ENCODE measurements at regions not wholly inside any gene's neighbourhood (a gene's known extent, or its start where the extent isn't known, plus 50 kb on each side); places are given as distances from the start of the nearest gene placed in this dataset.

DNA sequence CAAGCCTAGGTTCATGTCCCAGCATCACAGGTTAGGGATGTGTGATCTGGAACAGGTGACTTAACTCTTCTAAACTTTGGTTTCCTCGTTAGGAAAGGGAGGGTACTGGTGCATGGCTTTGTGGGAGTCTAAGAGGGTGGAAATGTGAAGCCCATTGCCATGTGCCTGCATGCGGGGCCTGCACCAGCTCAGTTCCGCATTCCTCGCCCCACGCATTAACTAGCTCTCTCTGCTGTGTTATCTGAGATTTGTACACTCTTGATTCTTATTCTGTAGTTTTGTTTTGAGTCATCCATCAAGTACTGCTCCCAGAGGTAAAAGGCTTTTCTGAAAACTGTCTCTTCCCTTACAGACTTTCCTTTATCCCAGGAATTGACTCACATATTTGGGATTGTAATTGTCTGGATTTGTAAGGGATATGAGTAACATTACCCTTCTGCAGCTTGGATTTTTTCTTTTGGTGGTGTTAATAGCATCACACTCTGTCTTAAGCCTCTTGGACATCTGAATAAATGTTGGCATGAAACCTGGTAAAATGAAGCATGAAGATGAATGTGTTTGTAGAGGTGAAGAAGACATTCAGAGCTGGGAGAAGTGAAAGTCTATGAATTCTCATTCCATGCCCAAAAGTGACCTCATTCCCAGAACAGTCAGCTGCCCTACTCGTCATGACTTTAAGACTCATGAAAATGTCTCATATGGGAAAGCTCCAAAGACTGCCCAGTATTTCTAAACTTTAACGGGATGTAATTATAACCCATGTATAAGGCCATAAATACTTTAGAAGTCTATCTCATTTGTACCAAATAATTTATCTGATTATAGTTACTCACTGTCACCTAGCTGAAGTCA is 357.3 kb downstream of the FOXA2 start:
- Histone ChIP-seq H3K27me3 (replicated peaks; ENCODE audit: control insufficient read depth, insufficient read depth, low read length) (no peaks in the 10 kb centered on the region), H3K4me3 (replicated peaks; ENCODE audit: low read depth, low read length) (no peak overlapping the region), H3K36me3 (ENCODE audit: control insufficient read depth, insufficient read depth, low read length) (no peaks in the 10 kb centered on the region)
- DNase-seq (ENCODE audit: extremely low read depth, insufficient read length) = no peak
- TF ChIP-seq, protein P1, sequence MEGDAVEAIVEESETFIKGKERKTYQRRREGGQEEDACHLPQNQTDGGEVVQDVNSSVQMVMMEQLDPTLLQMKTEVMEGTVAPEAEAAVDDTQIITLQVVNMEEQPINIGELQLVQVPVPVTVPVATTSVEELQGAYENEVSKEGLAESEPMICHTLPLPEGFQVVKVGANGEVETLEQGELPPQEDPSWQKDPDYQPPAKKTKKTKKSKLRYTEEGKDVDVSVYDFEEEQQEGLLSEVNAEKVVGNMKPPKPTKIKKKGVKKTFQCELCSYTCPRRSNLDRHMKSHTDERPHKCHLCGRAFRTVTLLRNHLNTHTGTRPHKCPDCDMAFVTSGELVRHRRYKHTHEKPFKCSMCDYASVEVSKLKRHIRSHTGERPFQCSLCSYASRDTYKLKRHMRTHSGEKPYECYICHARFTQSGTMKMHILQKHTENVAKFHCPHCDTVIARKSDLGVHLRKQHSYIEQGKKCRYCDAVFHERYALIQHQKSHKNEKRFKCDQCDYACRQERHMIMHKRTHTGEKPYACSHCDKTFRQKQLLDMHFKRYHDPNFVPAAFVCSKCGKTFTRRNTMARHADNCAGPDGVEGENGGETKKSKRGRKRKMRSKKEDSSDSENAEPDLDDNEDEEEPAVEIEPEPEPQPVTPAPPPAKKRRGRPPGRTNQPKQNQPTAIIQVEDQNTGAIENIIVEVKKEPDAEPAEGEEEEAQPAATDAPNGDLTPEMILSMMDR (IDR thresholded peaks at IDR 0.05; ENCODE audit: insufficient read depth, low read length, poor library complexity, severe bottlenecking) = no peak

DNA sequence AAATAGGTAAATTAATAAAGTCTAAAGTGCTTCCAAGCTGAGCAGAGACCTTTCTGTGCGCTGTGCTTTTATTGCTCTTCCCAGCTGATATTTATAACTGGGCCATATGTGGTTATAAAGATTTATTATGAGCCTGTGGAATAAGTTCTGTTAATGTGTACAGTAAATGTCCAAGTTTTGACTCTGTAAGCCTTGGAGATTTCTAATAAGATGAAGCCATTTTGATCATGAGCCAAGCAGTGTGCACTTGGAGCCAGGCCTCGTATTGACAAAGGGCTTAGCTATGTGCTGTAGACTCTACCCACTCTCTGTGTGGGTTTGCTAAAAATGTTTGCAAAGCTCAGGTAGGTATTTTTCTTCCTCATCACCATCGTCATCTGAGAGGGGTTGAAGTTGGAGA is 361.1 kb downstream of the FOXA2 start:
- no peak overlapping the region for H3K4me3 ChIP-seq (replicated peaks; ENCODE audit: low read depth, low read length)

DNA sequence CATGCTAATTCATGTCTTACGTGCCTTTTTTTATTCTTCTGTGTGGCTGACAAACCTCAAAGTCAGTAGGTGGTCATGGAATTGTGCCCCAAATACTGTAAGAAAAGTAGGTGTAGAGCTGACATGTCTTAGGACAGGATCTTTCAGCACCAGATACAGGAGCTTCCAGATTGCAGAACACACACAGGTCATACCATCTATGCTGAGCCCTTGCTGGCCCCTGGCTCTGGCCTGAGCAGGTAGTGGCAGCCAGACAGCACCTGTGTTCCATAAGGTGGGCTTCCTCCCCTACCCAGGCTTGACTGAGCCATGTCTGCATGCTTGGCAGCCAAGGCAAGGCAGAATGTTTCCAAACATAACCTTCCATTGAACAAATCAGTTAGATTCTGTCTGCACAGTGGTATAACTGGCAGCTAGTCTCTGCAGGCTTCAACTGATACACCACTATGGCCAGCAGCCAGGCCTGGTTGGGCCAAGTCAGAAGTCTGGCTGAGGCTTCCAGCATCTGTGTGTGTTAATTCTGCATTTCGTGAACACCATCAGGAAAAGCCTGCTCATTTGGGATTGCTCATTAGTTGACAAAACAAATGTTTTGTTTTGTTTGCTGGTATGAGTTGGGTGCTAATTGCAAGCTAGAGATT is 366.5 kb downstream of the FOXA2 start:
- TF ChIP-seq, protein P1 (IDR thresholded peaks at IDR 0.05; ENCODE audit: insufficient read depth, low read length, poor library complexity, severe bottlenecking) = no peak
- no peaks in the 10 kb centered on the region for H3K27me3 ChIP-seq (replicated peaks; ENCODE audit: control insufficient read depth, insufficient read depth, low read length)
- no peak for DNase-seq (ENCODE audit: extremely low read depth, insufficient read length)

More for the DNA sequence above, 361.1 kb downstream of the FOXA2 start:
- DNase-seq (ENCODE audit: extremely low read depth, insufficient read length) = no peak
- H3K27me3 ChIP-seq (replicated peaks; ENCODE audit: control insufficient read depth, insufficient read depth, low read length) = no peaks in the 10 kb centered on the region
- no peaks in the 10 kb centered on the region for H3K36me3 ChIP-seq (ENCODE audit: control insufficient read depth, insufficient read depth, low read length)
- TF ChIP-seq, protein P1 (IDR thresholded peaks at IDR 0.05; ENCODE audit: insufficient read depth, low read length, poor library complexity, severe bottlenecking) = no peak

DNA sequence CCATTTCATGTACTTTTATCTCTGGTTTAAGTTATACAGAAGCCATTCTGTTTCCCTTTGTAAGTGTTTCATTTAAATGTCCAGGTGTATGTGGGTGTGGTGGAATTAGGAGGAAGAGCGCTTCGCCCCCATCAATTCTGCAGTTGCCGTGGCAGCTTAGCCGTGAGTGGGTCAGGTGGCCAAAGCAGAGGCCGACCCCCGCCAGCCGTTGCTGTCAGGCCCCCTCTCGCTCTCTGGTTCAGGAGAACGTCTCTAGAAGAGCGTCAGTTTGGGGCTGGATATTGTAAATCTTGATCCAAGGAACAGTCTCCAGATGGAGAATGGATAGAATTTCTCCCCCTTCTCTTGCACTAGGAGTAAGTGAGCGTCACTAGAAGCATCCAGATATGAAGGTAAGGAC is 367.4 kb downstream of the FOXA2 start:
- TF ChIP-seq, protein P1 (IDR thresholded peaks at IDR 0.05; ENCODE audit: insufficient read depth, low read length, poor library complexity, severe bottlenecking) = no peak
- no peak for DNase-seq (ENCODE audit: extremely low read depth, insufficient read length)
- no peaks in the 10 kb centered on the region for H3K27me3 ChIP-seq (replicated peaks; ENCODE audit: control insufficient read depth, insufficient read depth, low read length)

More for the DNA sequence above, 366.5 kb downstream of the FOXA2 start:
- Histone ChIP-seq H3K4me3 (replicated peaks; ENCODE audit: low read depth, low read length) (no peak overlapping the region), H3K36me3 (ENCODE audit: control insufficient read depth, insufficient read depth, low read length) (no peaks in the 10 kb centered on the region)

DNA sequence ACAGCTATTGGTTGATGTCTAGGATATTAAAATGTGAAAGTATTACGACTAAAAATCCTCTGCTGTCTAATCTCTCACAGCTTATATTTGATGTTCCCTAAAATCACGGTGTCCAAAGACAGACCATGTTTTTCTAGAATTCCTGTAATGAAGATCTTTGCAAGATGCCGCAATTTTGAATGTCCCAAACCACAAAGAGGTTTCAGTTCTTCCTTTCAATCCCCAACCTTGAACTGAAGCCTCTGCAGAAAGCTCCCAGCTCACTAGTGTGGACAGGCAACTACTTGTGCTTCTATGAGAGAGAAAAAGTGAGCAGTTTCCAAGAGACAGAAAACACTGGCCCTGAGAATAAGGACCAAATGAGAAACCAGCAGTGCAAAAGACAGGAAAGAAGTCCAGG is 370.1 kb downstream of the FOXA2 start:
- no peaks in the 10 kb centered on the region for H3K27me3 ChIP-seq (replicated peaks; ENCODE audit: control insufficient read depth, insufficient read depth, low read length)
- TF ChIP-seq, protein P1 (IDR thresholded peaks at IDR 0.05; ENCODE audit: insufficient read depth, low read length, poor library complexity, severe bottlenecking) = no peak
- H3K4me3 ChIP-seq (replicated peaks; ENCODE audit: low read depth, low read length) = no peak overlapping the region
- no peaks in the 10 kb centered on the region for H3K36me3 ChIP-seq (ENCODE audit: control insufficient read depth, insufficient read depth, low read length)
- DNase-seq (ENCODE audit: extremely low read depth, insufficient read length) = no peak

More for the DNA sequence above, 367.4 kb downstream of the FOXA2 start:
- Histone ChIP-seq H3K36me3 (ENCODE audit: control insufficient read depth, insufficient read depth, low read length) (no peaks in the 10 kb centered on the region), H3K4me3 (replicated peaks; ENCODE audit: low read depth, low read length) (no peak overlapping the region)

All from GM06990 (cell line).